ENCODE measurements at regions not wholly inside any gene's neighbourhood (a gene's known extent, or its start where the extent isn't known, plus 50 kb on each side); places are given as distances from the start of the nearest gene placed in this dataset.

DNA sequence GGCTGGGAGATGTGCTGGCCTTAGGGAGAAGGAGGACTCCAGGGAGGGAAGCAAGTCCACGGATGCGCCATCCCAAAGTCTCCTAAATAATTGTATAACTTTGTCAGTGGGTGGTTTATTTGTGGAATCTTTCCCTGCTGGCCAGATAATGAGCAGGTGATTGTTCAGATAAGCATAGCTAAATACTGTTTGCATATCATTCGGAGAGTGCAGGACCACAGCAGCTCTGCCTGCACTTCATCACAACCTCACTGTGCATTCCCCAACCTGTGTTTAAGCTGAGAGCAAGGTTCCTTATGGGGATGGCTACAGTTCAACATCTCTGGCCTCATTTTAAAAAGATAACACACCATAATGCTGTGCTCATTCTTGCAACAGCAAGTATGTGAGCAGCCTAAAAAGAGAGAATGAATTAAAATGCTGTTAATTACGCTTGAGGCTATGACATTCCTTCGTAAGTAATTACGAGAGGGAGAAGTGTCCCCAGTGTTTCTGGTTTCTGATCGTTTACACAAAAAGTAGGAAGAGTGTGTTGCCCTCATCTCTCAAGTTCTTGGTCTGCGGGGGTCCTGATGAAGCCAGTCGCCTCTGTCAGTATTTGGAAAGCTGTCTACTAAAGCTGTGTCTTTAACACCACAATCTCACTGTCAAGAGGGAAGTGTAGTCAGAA lies 272.0 kb upstream of the RORA start:
- CTCF ChIA-PET, result no interaction called here
- POLR2A ChIA-PET, result no interaction called here

DNA sequence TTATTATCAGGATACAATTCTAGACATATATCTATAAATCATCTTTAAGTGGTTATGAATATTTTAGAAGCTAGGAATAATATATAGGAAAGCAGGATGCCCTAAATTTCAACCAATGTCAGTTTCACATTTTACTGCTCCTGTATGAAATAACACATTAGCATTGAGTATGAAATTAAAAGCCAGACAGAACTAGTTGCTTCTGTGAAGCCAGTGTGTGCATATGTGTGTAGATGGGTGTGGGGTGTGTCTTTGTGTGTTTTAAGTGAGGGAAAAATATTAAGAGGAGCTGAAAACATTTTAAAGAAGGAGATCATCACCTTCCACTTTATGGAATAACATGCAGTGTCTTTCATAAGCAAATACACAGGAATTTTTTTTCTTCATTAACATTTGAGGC lies 271.4 kb upstream of the RORA start:
- CTCF ChIA-PET, result no interaction called here
- POLR2A ChIA-PET, result no interaction called here

DNA sequence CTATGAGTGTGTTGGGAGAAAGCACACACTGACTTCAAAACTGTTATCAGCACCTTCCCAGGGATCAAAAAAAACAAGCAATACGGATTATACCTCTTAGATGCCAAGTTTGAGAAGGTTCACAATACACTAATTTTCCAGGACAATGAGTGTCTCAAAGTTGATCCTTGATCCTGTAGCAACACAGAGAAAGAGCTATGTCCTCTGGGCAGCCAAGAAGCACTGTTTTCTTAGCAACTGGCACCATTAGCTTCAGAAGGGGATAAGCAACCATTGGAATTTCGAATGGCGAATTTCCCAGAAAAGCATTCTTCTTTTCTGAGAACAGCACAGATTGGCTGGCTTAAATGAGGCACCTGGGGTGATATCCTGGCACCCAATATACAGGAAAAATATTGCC lies 270.3 kb upstream of the RORA start:
- CTCF ChIA-PET, result no interaction called here
- POLR2A ChIA-PET, result no interaction called here

GRCh38 chr15:61489571-61489970 lies 260.5 kb upstream of the RORA start:
- ChIA-PET POLR2A (no interaction called here), CTCF (no interaction called here)

DNA sequence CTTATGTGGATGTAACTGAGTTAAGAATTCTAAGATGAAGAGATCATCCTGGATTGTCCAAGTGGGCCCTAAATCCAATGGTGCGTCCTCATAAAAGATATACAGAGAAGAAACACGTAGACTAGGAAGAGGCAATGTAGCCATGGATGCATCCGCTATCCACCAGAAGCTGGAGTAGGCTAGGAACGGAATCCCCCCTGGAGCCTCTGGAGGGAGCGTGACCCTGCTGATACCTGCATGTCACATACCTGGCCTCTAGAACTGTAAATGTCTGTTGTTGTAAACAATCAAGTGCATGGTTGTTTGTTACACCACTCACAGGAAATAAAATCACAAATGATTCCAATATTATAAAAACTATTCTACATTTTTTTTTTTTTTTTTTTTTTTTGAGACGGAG lies 254.5 kb upstream of the RORA start:
- ChIA-PET POLR2A (no interaction called here), CTCF (no interaction called here)

DNA sequence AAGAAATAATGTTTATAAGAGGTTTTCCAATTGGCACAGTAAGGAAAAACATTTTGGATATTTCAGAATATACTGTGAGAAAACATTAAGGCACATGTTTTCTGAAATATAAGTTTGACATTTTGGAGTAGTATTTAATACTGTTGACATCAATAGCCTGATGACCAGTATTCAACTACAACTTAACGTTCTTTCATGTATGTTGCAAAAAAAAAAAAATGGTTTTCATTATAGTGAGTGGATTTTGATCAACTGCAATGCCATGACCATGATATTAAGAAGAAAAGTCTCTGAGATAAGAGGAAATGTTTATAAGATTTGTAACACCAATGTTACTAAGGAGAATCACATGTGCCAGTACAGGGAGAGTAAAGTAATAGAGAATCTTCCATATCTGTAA lies 252.8 kb upstream of the RORA start:
- POLR2A ChIA-PET, result no interaction called here
- CTCF ChIA-PET, result no interaction called here

DNA sequence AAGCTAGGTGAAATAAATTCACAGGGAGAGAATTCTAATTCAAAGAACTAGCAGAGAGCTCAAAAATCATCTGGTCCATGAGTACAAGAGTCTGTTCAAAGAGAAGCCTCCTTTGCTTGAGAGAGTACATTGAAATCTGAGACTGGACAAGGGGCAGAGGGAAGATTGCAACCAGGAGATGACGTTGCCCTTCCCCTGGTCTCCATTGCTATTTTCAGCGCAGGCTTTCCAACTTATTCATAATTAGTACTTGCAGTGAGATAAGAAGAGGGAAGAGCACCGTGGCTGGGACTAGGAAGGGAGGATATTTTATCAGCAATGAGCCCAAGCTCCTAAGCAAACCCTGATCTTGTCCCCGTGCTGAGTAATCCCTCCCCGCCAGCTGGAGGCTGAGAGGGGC lies 251.8 kb upstream of the RORA start:
- POLR2A ChIA-PET, result no interaction called here
- CTCF ChIA-PET, result no interaction called here

DNA sequence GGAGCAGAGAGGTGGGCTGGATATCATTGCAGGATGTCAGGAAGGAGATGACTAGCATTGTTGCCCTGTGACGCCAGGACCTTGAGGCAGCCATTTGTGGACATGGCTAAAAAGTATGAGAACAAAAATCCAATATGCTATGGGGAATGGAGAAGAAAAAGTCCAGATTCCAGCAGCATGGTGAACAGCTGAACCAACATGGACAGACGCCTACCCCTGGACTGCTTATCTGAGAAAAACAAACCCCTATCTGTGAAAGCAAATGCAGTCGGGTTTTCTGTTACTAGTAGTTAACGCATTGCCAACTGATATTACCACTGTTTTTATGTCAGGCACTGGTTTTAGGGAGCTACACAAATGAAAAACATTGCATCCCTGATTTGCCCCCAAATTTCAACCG lies 251.2 kb upstream of the RORA start:
- ChIA-PET CTCF (no interaction called here), POLR2A (no interaction called here)

DNA sequence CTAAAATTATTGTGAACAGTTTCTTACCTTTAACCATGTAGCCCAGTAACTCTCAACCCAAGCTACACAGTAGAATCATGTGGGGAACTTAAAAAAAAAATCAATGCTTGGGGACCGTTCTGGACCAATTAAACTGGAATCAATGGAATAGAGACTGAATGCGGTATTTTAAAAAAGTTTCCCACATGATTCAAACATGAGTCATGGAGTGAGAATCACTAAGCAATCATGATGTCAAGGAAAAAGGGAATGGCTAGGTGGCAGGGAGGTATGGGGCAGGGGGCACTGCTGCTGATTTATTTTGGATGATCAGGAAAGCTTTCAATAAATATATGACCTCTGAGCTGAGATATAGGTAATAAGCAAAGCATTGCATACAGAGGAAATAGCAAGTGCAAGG lies 250.5 kb upstream of the RORA start:
- POLR2A ChIA-PET, result no interaction called here

DNA sequence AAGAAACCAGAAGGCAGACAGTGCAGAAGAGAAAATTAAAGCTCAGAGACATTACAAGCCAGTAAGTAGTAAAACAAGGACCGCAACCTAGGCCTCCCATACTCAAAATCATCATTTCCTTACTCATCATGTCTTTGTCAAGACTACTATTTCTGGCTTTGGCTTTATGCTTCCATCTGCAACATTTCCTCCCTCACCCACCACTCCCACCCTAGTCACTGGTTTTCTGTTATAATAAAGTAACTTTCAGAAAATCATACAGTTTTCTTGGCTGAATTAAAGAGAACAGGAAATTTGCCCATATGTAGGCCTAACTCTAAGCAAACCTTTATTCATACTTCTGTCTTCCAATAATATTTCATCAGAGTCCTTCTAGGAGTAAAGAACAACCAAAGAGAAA lies 247.6 kb upstream of the RORA start:
- ChIA-PET CTCF (no interaction called here), POLR2A (no interaction called here)

More for the DNA sequence above, 250.5 kb upstream of the RORA start:
- CTCF ChIA-PET, result no interaction called here

GRCh38 chr15:61474796-61475195 lies 245.7 kb upstream of the RORA start:
- CTCF ChIA-PET, result no interaction called here
- POLR2A ChIA-PET, result no interaction called here

DNA sequence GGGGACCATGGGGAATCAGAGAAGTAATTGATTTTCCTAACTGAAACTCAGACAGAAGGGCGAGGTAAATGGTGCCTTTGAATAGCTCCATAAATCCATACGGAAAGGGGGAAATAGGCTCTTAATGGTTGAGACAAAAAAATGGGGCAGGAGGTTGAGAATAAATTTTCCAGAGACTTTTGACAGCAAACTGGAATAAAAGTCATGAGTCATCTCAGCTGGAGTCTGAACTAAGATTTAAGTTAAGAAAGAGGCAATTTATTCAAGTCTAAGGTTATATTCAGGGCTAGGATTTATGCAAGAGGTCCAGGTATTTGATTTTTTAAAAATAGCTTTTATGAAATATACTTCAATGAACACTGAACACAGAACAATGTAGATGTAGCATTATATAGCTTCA lies 238.7 kb upstream of the RORA start:
- CTCF ChIA-PET, result interaction anchor here (0.6 kb wide), 1 partner anchor 21 kb away, joined by 3 read pairs; no protein-coding TSS in a partner anchor
- POLR2A ChIA-PET, result no interaction called here

GRCh38 chr15:61459785-61460707 lies 230.9 kb upstream of the RORA start:
- POLR2A ChIA-PET, result no interaction called here
- CTCF ChIA-PET, result no interaction called here

GRCh38 chr15:61457050-61457733 lies 228.1 kb upstream of the RORA start:
- ChIA-PET CTCF (no interaction called here), POLR2A (no interaction called here)

GRCh38 chr15:61449186-61449702 lies 220.1 kb upstream of the RORA start:
- ChIA-PET POLR2A (no interaction called here), CTCF (no interaction called here)

DNA sequence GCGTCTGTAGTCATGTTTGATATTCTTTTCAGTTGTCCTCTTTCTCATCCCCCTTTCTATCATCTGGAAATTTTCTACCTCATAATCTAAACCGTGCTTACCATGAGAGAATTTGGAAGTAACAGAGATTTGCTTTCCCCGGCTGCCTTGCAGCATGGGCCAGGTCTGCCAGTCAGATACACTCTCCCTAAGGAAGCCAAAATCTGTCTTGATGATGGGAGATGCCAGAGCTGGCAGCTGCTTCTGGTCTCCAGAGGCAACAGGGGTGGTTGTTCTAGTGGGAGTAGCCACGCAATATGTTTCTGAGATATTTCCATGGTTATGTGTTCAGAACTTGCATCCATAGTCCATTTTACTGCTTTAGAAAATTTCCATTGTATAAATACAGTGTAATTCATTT lies 218.9 kb upstream of the RORA start:
- ChIA-PET CTCF (no interaction called here), POLR2A (no interaction called here)

DNA sequence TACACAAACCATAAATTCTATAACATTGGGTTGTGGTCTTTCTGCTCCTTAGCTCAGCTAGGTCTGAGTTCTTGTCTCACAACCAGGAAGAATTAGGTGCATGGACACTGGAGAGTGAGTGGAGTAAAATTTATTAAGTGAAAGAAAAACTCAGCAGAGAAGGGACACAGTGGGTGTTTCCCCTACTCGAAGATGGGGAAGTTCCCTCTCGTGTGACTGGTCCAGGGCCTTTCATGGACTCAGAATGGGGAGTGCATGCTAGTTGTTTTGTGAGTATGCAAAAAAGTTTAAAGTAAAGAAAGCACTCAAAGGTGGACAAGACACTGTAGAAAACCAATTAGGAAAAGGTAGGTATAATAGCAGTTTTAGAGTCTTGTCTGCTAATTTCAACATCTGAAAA lies 215.5 kb upstream of the RORA start:
- POLR2A ChIA-PET, result no interaction called here
- CTCF ChIA-PET, result no interaction called here

GRCh38 chr15:61442821-61443220 lies 213.7 kb upstream of the RORA start:
- ChIA-PET CTCF (interaction anchor here (0.6 kb wide), 1 partner anchor 275 kb away, joined by 3 read pairs; no protein-coding TSS in a partner anchor), POLR2A (no interaction called here)

DNA sequence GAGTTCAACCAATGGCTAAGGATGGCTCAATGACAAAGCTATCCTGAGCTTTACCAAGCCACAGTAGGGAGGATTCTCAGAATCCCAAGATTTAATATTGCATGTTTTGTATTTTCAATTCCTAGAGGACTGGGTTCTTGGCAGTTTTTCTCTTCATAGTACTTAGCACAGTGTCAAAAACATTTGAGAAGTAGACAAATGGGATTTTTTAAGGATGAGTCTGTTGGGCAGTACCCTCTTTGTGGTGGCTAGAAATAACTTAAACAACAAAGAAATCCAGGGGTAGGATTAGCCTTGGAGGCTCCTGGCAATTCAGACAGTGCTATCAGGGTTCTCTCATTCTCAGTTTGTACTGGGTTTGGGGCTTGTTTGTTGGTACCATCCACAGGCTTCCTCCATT lies 212.8 kb upstream of the RORA start:
- CTCF ChIA-PET, result no interaction called here
- POLR2A ChIA-PET, result no interaction called here

- ChIA-PET CTCF (no interaction called here), POLR2A (no interaction called here)
Measured at GRCh38 chr15:61426466-61426865, 197.4 kb upstream of the RORA start.

DNA sequence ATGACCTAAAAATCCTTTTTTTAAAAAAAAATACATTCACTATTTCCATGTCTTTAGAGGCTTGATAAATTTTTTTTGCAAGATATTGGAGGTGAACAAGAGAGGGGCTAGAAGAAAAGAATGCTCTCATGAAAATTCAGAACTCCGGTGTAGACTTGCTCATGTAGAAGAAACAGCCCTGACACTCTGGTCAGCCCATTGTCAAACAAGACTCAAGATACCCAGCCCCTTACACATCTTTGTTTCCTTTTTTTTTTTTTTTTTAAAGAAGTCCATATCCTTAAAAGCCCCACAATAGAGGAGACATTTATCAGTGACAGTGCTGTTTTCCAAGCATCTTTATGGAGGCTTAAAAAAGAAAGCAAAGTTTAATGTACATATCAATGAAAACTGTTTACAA lies 196.8 kb upstream of the RORA start:
- ChIA-PET CTCF (no interaction called here), POLR2A (no interaction called here)
